Endothelial cell of umbilical vein (primary cell): ENCODE measurements at regions not wholly inside any gene's neighbourhood (a gene's known extent, or its start where the extent isn't known, plus 50 kb on each side); places are given as distances from the start of the nearest gene placed in this dataset.

ENCODE experiments used
- EZH2 ChIP-seq: IDR thresholded peaks from 2 replicates; pipeline ENCODE4 v1.6.1; 2012; ENCODE audit warnings: borderline replicate concordance, low read depth, mild to moderate bottlenecking, moderate library complexity, low read length, inconsistent platforms; ENCODE audit not compliant: severe bottlenecking
- POLR2AphosphoS5 ChIP-seq: IDR thresholded peaks from 2 replicates; pipeline ENCODE4 v1.6.1; 2012; ENCODE audit warnings: low read depth, mild to moderate bottlenecking, control low read depth, low read length, moderate library complexity; ENCODE audit not compliant: insufficient read depth
- TF ChIP-seq, protein P1 (sequence below), 2 donors: IDR thresholded peaks; 1 replicate in 1 of 2; 2 replicates in 1 of 2; pipeline ENCODE4 v1.5.1; 2011; ENCODE audit warnings: low read length in 2 of 2, mild to moderate bottlenecking in 2 of 2, moderate library complexity in 2 of 2, control low read depth in 1 of 2, inconsistent platforms in 1 of 2, low read depth in 1 of 2; ENCODE audit not compliant: insufficient read depth in 1 of 2; ENCODE audit errors: extremely low read depth in 1 of 2

DNA sequence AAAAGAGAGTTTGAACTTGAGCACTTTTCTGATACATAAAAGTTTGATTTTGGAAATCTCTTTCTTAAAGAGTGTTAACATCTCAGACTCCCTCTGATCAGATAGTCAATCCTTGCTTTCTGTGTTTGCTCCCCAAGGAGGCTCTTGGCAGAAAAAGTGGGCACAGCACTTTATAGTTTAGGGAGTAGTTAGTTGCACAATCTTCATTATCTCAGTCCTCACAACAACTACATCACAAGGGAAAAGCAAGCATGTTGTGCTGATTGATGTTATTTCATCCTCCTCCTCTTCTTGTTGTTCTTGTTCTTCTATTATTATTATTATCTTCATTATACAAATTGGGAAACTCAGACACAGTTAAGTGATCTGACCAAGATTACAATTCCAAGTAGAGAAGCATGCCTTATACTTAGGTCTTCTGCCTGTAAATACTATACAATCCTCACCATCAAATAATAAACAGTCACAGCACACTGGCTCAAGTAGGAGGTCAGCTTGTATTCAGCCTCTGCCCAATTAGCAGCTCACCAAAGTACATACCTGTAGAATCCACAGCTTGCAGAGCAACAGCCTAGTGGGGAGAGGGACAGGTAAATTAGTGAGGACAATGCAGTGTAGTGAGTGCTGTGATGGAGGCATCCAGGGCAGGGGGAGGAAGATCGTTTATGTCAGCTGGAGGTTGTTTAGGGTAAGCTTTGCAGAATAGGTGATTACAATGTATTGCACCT lies 304.1 kb upstream of the MME start:
- TF ChIP-seq EZH2 (no peak), POLR2AphosphoS5 (no peak)
- TF ChIP-seq, protein P1, sequence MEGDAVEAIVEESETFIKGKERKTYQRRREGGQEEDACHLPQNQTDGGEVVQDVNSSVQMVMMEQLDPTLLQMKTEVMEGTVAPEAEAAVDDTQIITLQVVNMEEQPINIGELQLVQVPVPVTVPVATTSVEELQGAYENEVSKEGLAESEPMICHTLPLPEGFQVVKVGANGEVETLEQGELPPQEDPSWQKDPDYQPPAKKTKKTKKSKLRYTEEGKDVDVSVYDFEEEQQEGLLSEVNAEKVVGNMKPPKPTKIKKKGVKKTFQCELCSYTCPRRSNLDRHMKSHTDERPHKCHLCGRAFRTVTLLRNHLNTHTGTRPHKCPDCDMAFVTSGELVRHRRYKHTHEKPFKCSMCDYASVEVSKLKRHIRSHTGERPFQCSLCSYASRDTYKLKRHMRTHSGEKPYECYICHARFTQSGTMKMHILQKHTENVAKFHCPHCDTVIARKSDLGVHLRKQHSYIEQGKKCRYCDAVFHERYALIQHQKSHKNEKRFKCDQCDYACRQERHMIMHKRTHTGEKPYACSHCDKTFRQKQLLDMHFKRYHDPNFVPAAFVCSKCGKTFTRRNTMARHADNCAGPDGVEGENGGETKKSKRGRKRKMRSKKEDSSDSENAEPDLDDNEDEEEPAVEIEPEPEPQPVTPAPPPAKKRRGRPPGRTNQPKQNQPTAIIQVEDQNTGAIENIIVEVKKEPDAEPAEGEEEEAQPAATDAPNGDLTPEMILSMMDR (IDR thresholded peaks at IDR 0.05; ENCODE audit: extremely low read depth in 1 of 2, insufficient read depth in 1 of 2, low read depth in 1 of 2, low read length in 2 of 2): no peak
